ENCODE measurements at regions not wholly inside any gene's neighbourhood (a gene's known extent, or its start where the extent isn't known, plus 50 kb on each side); places are given as distances from the start of the nearest gene placed in this dataset.

DNA sequence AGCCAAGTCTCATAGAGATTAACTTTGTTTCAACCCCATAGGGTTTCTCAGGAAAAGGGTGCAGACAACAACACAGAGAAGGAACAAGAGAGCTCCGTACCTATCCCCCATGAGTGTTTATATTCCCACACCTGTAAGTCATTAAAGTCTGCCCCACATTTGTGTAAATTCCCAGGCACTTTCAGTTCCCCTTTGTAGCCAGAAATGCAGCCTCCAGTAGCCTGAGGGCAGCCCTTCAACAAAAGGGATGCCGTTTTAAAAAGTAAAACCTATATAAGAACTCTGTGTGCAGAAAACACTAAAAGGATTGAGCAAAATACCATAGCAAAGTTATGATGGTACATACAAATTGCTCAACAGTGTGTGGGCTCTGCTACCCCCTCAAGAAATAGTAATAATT, 59.7 kb upstream of the TMEM108 start:
- TF ChIP-seq EZH2 (IDR thresholded peaks at IDR 0.05): no peak
- no peak for TF ChIP-seq POLR2AphosphoS5 (IDR thresholded peaks at IDR 0.05; ENCODE audit: borderline replicate concordance, low read depth, low read length)
- no peak for TF ChIP-seq FOXP2 (optimal IDR thresholded peaks at IDR 0.05; ENCODE audit: control extremely low read depth, extremely low read length, insufficient read depth)

Data from SK-N-MC (cell line).